NOMO-1 treated with DMSO at 0.1 percent for 48 hours (cell line): ENCODE measurements at regions not wholly inside any gene's neighbourhood (a gene's known extent, or its start where the extent isn't known, plus 50 kb on each side); places are given as distances from the start of the nearest gene placed in this dataset.

Experiments used
- DNase-seq: peaks from one replicate; lab custom pipeline; 2025; ENCODE audit not compliant: unreplicated experiment; lab: John Stamatoyannopoulos, UW

GRCh38 chr12:42696406-42697149 is 107.0 kb upstream of the PRICKLE1 start:
- DNase-seq, result peak; percentile 74

DNA sequence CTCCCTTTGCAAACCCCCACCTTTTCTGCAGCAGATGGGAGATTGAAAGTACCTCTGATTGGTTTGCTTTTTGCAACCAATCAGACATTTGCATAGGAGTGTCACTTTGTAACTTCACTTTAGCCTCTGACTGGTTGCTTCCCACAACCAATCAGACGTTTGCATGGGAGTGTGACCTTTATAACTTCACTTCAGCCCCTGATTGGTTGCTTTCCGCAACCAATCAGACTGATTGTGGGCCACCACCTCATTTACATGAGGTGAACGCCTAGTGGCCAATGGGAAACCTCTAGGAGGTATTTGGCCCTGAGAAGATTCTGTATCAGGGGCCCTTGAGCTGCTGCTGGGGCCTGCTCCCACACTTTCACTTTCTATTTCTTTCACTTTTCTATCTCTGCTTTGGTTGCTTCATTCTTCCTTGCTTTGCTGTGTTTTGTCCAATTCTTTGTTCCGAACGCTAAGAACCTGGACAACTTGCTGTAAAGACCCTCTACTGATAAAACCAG is 106.0 kb upstream of the PRICKLE1 start:
- no peak for DNase-seq

DNA sequence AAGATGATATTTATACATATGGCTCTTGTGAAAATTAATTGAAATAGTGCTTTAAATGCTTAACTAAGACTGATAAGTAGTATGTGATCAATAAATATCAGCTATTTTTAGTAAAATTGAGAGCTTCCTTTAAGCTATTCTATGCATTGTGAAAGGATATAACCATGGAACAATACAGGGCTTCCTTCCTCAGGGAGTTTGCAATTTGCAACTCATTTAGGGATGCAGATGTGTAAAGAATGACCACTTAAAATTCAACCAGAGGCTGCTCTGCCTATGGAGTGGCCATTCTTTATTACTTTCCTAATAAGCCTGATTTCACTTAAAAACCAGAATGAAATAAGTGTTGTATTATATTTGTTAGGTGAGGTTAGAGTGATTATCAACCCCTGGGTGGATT is 103.2 kb upstream of the PRICKLE1 start:
- DNase-seq, result no peak

GRCh38 chr12:42691991-42692557 is 102.5 kb upstream of the PRICKLE1 start:
- DNase-seq, result no peak

DNA sequence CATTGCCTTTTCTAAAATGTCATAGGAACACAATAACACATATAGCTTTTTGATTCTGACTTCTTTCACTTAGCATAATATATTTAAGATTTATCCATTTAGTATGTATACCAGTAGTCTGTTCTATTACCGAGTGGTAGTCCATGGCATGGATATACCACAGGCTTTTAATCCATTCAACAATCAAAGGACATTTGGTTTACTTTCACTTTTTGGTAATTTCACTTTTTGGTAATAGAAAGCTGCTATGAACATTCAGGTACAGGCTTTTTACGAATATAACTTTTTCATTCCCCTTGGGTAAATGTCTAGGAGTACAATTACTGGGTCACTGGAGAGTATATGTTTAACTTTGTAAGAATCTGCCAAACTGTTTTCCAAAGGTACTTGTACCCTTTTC is 100.7 kb upstream of the PRICKLE1 start:
- DNase-seq, result no peak

DNA sequence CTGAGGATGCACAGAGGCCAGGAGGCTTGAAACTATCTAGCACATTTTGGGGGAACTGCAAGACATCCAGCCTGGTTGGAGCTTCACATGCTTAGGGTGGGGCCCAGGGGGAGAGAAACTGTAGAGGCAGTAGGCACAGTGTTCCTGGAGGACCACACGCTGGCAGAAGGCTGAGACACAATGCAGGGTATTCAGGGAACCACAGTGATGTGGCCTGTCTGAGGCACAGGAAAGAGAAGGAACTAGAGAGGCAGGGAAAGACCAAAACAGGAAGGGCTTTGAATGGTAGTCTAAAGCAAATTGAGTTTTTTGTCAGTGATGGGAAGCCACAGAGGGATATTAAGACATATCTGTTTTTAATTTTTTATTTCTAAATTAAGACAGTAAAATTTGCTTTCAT is 100.2 kb upstream of the PRICKLE1 start:
- no peak for DNase-seq

GRCh38 chr12:42686514-42687172 is 97.1 kb upstream of the PRICKLE1 start:
- DNase-seq, result no peak

- no peak for DNase-seq
These were observed 95.2 kb upstream of the PRICKLE1 start for GRCh38 chr12:42684802-42685071.

GRCh38 chr12:42683933-42684801 is 94.6 kb upstream of the PRICKLE1 start:
- DNase-seq, result no peak

DNA sequence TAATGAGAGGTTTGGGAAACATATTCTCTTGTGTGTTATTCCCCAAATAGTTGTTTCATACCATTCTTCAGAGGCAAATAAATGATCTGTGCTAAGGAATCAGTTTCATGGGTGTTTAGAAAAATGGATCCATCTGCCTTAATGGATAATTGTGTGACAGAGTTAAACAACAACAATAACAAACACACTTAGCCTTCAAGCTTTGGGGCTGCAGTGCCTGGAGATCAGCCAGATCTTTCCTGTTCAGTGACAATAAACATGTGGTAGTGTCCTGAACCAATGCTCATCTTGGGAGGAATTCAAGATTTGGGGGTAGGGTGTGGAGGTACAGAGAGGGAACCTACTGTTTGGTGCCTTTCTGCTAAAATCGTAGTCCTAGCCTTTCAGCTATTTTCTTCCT is 93.7 kb upstream of the PRICKLE1 start:
- DNase-seq, result no peak

DNA sequence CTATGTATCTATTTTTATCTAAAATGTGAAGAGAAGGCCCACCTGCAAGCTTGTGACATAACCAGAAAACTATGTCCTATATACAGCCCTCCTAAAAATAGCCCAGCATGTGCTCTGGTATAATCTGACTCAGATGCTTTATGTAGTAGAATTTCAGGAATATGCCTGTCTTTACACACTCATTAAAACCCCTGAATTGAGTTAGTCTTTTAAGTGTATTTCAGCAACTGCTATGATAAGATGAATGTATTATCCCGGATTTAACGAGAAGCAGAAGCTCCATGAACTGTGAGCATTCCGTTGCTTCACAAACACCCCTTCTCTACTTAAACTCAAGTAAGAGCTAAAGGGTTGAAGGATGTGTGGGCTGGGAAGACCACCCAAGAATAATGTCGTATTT is 89.9 kb upstream of the PRICKLE1 start:
- no peak for DNase-seq

- no peak for DNase-seq
These were observed 87.9 kb upstream of the PRICKLE1 start for GRCh38 chr12:42677461-42677860.

DNA sequence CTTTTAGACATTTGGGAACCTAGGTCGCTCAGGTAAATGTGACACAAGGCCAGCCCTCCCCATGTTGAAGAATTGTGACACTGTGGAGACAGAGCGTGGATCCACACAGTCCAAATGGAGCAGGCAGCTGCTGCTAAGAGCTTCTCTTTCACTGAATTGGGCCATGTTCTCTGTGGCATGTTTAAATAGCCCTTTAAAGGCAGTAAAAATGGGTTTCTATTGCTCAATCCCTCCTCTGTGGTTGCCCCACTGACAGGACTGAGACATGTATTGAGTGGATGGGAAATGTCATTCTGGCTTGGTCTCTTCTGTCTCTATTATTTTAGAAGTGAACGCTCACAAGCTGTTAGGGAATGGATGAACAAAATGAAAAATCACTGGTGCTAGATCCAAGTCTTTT is 84.0 kb upstream of the PRICKLE1 start:
- DNase-seq, result peak; percentile 82

DNA sequence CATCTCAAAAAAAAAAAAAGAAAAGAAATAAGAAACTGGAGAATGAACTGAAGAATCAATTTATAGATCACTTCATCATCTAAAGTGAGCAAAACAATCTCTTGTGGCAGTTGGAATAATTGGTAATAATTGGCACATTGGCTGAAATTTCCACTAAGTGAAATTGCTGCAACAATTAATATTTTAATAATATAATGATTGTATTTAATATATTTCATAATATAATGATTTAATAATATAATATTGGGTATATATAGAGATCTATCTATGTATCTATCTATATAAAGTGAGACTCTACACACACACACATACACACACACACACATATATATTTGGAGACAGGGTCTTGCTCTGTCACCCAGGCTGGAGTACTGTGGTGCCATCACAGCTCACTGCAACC is 81.2 kb upstream of the PRICKLE1 start:
- no peak for DNase-seq

GRCh38 chr12:42669553-42669952 is 80.0 kb upstream of the PRICKLE1 start:
- no peak for DNase-seq

- DNase-seq, result no peak
These were observed 77.2 kb upstream of the PRICKLE1 start for GRCh38 chr12:42666671-42667243.

DNA sequence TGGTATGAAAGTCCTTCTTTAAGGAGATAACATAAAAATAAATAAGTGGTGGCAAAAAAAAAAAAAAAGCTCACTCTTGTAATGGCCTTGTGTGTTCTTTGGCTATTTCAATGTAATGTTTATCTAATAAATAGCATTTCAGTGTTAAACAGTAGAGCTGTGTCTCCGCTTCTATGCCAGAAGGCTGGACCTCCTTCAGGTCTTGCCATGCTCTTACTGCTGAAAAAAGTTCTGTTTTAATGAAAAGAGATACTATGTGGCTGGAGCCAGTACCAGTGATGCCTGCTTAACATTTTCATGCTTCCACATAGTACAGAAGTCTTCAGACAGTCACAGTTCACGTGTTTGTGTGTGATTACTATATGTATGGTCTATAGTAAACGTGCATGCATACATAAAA is 74.1 kb upstream of the PRICKLE1 start:
- DNase-seq, result no peak

DNA sequence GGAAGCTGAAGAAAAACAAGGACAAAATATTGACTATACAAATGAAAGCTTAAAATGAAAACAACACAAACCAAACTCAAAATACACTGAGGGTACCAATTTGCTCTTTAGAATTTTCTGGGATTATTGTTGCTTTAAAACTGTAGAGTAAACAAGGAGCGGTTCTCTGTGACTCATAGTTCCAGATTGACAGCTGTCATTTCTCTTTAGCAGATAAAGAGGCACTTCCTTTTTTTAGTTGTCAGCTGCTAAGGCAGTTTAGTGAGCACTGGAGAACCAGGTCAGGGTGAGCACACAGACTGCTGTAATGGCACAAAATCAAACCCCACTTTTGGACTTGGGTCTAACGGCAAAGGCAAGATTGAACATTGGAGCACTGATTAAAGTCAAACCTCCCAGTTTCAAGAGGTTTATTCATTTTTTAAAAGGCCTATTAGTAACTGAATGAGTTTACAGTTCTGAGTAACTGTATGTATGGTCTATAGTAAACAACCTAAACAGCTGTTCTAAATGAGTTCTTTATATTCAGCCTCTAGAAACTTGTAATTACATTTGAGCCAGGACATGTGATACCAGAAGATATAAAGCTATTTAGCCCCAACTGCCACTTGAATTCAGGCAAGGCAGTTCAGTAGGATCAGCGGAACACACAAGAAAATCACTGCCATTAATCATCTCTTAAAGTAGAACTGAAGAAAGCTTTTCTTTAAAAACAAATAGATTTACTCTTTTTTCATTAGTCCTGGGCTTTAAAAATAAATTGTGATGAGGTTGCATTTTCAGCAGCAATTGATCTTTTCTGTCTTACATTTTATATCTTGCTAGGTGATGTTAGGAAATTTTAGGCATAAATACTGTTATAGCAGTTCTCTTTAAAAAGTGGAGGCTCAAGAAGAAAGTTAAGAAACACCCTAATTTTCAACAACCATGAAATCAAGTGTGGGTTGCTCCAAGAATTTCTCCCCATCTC is 71.7 kb upstream of the PRICKLE1 start:
- DNase-seq, result no peak

GRCh38 chr12:42660117-42660516 is 70.6 kb upstream of the PRICKLE1 start:
- DNase-seq, result no peak

GRCh38 chr12:42652048-42652447 is 62.5 kb upstream of the PRICKLE1 start:
- no peak for DNase-seq
